Dermis microvascular lymphatic vessel endothelial cell (primary cell): ENCODE measurements at regions not wholly inside any gene's neighbourhood (a gene's known extent, or its start where the extent isn't known, plus 50 kb on each side); places are given as distances from the start of the nearest gene placed in this dataset.
A peak's percentile ranks its signal among the peaks of the same experiment; 100 is the strongest.

Source experiments
- DNase-seq, 2 donors: peaks; one replicate each; pipeline versions ENCODE4 v3.0.0 to v3.0.0-alpha.2; 2010; ENCODE audit warnings: low read depth in 2 of 2

DNA sequence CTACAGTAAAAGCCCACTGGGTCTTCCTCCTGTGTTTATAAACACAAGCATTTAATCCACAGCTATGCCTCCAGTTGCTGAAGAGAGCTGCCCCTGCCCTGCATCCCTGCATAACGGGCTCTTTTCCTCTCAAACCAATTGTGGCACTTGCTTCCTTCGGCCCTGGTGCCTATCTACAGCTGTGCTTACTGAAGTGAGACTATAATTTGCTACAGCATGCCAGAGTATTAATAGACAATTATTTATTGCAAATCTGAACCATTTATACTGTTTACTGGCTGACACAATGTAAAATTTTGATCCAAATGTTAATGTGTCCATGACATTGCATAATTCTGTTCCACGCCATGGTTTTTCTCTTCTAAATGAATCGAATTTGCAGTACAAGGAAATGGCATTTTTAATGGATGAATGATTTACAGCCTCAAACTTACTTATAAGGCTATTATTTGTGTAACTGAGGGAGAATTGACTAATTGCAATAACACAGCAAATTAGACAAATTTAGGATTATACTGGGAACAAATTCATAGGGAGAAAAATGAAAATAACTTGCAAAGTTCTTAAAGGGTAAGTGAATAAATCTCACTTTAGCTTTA lies 457.0 kb upstream of the HNRNPA3 start:
- no peak for DNase-seq

DNA sequence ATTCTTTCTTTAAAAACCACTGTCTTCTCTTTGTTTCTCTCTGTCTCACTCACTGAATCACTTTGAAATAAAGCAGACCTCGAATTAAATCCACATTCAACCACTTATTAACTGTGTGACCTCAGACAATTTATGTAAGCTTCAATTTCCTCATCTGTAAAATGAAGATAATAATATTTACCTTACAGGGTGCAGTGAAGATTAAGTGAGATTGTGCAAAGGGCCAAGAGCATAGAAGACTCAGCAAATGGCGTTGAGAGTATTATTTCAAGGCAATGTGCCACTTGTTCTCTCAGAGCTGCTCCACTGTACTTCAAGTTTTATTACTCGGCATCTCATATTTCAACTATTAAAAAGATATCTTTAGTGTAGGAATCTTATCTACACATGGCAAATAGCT lies 454.2 kb upstream of the HNRNPA3 start:
- DNase-seq, result no peak

DNA sequence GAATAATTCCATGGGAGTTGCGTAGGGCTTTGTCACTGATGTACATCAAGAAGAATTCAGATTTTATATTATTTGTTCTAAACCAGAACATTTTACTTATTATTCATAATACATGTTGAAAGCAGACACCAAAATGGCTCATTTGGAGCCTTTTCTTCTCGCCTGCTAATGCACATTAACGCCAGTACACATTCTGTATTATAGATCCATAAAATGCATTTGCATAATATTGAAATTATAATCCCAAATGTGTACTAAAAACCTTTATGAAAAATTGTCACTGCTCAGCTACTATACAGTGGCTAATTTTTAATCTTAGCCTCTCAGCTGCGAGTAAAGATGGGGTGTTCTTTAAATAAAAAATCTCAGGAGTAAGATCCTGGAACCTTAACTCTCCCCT lies 452.2 kb upstream of the HNRNPA3 start:
- no peak for DNase-seq

DNA sequence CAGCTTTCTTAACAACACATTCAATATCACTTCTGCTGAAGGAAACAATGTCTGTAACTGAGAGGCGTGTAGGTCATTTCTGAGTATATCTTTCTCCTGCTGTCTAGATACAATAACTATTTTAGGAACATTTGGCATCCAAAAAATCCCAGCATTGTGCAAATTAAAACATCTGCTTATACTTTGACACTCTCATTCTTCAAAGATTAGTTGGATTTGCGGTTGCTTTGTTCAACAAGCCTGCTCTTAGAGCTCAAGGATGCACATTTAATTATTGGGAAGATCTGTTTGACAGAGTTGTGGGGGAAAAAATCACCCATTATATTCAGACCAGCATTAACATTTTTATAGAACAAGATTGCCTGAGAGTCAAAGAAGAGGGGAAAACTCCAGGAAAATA lies 449.5 kb upstream of the HNRNPA3 start:
- DNase-seq, result no peak

DNA sequence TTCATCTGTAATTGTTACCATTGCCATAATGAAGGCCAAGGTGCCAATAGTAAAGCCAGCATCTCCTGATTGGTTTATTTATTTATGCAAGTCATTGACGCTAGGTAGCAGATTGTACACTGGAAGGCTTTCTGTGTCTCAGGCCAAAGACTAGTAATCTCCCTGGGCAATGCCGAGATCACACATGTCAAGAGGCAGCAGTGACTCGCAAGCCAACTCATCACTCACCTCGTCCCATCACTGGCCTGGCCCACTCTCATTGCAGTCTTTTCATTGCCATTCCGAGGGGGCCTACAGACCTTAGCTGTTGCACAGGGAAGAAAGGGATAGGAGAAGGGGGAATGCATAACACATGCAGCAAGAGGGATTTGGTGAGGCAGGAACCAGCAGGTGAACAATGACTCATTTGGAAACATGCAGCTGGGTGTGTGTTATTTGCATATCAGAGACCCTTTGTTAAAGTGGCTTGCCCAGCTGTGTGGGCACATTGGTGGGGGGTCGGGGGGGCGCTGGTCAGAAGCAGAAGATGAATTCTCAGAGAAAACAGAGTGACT lies 448.7 kb upstream of the HNRNPA3 start:
- DNase-seq, result no peak

DNA sequence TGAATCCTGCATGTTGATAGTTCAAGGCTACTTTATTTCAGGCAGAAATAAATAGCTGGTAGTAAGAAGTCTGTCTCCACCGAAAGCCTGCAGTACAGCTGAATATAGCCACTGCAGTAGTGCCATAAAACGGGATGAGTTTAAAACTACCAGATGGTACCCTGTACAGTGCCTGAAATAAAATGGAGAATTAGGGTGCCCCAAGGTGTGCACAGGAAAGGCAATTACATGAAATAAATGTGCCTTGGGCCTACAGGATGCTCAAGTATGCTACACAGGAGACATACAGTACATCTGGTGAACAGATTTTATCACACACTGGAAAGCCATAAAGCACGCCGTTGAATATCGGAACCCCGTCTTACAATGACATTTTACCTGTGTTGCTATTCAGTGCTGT lies 447.7 kb upstream of the HNRNPA3 start:
- DNase-seq, result no peak

DNA sequence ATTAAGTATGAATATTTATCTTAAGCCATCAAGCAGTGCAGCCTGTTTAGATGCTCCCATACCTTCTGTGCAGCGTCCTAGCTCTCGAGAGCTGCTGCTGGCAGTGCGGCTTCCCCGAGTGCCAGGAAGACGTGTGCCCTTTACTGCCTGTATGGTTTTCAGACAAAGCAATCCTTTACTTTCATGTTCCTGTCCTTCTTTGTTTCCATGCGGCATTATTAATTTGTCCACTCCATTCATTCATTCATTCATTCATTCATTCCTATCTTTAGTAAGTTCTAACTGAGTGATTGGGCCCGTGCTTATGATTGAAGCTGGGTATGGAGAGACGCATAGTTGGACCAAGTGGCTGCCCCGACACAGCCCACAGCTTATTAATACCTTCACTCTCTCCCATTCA lies 446.6 kb upstream of the HNRNPA3 start:
- DNase-seq, result no peak

DNA sequence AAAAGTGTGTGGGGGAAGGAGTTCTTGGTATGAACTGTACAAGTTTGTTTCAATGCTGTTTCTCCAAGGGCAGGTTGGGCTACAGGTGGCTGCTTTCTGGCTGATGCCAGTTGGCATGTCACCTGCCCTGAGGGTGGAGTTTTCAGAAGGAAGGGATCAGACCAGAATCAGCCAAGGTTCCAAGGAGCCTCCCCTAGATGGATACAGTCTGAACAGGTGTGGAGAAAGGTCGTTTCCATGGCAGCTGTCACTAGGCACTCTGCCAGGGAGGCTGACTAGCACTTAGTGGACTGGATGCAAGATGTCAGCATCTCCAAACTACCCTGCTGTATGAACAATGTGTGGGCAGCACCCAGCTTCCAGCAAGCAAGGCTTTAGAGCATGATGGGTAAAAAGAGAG lies 444.4 kb upstream of the HNRNPA3 start:
- no peak for DNase-seq

DNA sequence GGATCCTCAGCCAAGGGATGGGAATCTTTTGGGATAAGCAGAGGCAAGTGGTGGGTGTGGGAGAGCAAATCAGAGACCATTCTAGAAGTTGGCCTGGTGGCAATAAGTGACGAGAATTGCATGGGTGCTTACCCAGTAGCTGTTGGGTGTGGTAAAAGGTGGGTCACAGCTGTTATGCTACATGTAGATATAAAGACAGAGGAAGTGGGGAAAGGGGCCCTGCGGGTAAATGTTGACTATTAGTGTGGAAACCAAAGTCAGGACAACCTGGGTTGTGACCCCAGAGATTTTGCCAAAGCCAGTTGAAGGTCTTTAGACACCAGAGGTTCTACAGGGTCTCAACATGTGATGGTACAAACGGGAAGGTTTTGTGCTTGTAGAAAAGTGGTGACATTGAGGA lies 443.6 kb upstream of the HNRNPA3 start:
- no peak for DNase-seq

DNA sequence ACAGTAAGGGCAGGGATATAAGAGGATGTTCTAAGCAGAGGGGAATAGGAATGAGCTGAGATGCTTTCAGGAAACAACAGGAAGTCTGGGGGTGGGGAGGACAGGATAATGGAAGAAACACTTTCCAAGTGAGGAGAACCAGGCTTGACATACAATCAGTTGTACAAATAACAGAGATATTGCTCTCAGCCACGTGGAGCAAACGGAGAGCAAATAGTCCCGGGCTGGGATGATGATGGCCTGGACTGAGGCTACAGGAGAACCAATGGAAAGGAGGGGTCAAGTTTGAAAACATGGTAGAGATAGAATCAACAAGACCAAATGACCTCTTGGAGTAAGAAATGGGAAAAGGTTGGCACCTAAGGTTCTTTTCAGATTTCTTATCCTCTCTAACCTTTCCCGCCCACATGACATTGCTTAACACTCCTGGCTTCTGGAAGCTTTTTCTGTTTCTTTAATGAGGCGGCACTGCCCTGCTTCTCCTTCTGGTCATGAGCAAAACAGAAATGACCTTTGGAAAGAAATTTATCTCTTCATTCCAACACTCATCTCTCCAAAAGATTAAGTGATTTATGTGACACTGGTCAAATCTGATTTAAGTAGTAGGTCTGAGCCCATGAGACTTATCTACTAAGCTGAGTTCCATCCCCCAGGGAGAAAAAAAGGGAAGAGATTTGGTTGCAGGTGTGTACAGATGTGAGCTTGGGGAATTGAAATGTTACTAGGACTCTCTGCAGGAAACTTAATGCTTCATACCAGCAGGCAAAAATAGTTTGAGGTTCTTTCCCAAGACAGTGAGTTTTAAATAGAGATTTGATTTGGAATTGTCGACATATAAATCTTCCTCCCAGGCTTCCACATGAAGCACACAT lies 442.9 kb upstream of the HNRNPA3 start:
- DNase-seq, result no peak

DNA sequence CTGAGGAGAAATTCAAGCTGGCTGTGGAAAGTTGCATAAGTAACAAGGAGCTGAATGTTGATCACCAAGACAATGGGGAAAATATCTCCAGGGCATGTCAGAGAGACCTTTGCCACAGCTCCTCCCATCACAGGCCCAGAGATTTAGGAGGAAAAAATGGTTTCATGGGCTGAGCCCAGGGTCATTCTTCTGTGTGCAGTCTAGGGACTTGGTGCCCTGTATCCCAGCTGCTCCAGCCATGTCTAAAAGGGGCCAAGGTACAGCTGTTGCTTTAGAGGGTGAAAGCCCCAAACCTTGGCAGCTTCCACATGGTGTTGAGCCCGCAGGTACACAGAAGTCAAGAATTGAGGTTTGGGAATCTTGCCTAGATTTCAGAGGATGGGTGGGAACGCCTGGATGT lies 439.8 kb upstream of the HNRNPA3 start:
- DNase-seq, result no peak

DNA sequence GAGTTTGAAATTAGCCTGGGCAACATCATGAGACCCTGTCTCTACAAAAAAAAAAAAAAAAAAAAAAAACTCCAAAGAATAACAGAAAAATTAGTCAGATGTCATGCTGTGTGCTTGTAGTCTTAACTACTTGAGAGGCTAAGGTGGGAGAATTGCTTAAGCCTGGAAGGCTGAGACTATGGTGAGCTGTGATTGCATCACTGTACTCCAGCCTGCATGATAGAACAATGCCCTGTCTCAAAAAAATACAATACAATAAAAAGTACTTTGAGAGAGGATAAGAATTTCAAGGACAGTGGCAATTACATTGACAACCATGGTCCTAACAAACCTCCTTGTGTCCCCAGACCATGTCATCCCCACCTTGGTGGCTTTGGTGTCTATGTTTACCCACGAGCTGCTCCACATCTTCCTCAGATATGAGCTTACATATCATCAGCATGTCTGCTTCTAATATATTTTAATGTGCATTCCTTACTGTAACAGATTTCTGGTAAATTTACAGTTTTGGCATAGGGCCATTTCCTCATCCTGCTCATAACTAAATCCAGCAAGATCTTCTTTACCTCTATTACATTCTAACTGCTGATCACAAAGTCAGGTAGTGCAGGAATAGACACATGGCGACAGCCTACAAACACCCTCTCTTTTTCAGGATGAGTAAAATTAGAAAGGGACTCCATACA lies 437.7 kb upstream of the HNRNPA3 start:
- DNase-seq, result peak in 1 of 2 donors; percentile 11

DNA sequence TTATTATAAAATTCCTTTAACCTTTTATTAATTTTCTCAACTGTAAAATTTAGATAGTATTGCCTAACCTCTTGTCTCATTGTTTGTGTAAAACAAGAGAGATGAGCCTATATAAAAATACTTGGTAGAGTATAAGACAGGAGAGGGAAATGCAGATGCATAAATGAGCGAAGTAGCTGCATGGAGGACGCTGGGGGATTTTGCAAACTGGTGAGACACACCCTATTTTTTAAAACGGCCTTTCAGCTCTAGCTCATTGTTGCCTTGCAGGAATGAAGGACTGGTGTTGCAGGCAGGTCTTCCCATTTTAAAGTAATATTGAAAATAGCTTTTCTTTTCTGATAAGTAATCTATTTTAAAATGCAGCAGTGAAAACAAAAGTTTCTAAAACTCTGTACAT lies 435.3 kb upstream of the HNRNPA3 start:
- no peak for DNase-seq

DNA sequence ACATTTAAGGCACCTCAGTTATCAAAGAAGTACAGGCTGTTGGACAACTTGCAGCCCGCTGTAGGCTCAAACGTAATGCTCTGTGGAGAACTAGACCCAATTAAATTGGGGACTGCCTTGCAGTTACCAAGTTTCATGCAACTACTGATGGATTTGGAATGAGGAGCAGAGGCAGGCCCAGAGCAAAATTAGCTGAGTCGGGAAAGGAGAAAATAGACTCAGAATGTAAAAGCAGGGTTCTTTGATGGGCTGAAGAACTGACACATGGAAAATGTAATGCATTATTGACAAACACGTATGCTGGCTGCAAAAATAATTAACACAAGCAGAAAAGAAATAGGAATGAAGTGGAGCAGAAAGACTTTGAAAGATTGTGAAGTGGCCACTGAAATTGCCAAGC lies 432.7 kb upstream of the HNRNPA3 start:
- DNase-seq, result no peak

DNA sequence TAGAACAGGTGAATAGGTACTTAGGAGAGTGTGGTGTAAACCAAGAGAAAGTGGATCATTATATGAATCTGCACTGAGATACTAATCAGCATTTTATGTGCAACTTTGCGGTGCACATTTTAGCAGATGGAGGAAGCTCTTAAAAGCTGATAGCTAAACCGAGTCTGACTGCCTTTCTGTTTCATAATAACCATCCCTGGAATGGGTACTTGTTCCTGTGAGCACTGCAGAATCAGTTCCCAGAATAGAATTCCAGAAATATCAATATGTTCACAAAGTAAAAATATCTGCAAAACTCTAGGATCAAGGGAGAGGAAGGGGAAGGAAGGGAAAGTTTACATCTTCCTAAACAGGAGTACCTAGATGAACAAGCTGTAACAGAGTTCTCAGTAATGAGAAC lies 432.2 kb upstream of the HNRNPA3 start:
- DNase-seq, result no peak

DNA sequence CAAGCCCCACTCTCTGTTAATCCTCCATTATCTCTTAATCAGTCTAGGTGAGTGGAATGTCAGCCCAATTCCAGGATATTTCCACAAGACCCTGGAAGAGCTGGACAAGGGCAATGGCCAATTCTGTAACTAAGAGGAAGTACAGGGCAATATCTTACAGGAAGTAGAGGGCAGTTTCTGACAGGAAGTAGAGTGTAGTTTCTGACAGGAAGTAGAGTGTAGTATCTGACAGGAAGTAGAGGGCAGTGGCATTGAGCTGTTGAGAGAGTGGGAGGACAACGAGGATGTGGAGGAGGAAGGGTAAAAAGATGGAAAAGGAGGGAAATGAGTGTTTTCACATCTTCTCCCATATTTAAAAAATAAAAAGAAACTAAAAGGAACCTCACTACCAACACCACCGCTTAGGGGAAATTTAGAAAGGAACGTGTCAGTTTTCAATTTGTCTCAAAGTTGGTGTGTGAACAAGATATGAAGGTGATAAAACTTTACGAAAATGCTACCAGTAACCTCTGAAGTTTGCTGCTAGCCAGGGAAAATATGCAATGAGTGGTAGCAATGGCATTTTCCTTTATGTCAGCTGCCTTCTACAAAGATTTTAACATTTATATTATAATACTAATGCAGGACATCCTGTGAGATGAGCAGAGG lies 430.9 kb upstream of the HNRNPA3 start:
- DNase-seq, result no peak

DNA sequence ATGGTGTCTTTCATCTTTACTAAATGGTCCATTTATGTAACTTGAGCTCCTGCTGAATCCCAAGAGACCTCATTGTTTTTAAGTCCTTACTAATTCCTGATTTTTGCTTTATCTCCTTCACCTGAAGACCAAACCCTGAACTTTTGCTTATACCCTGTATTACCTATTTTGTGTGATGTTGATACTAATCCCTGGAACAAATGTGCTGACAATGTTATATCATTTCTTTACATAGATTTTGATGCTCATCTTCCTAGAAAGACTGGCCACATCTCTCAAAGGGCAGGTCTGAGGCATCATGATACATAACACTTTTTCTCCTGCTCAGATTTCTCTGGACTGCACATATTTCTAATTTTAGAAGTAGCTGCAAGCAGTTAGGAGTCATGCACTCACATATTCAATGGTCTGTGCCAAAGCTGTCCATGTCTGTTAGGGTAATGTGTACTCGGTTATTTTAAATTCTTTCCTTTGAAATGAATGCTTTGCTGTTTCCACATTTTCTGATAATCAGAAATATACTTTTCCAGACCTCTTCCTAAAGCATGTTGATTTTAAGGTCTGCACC lies 427.9 kb upstream of the HNRNPA3 start:
- no peak for DNase-seq

DNA sequence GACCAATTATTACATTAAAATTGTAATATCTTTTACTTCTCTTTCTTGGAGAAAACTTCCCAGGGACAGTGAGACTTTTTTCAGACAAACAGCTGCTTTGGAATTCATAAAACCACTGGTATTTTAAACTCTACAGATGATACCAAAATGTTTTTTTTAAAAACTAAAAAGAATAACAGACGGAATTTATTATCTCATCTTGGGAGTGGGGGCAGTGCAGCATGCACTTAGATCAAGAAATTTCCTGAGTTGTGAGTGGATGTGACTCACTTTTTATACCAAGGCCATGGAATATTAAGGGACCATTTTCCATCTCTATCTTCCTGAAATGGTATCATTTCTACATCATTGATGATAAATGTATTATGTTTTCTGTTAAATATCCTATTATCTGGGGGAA lies 422.8 kb upstream of the HNRNPA3 start:
- DNase-seq, result no peak

DNA sequence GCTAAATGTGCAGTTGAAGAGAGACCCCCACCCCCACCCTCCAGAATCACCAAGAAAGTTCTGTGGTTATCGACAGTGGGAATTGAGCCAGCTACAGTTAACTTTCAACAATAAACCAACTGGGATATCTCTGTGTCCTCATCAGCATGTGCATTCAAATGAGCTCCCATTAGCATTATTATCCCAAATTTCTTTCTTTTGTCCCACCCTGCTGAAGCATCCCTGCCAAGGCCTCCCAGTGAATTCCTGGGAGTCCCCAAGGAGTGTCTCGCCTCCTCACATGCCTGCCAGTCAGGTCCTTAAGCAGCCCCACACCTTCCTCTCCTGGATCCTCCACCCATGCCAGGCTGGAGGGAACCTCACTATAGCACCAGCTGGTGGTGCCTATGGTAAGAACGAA lies 422.1 kb upstream of the HNRNPA3 start:
- DNase-seq, result no peak

DNA sequence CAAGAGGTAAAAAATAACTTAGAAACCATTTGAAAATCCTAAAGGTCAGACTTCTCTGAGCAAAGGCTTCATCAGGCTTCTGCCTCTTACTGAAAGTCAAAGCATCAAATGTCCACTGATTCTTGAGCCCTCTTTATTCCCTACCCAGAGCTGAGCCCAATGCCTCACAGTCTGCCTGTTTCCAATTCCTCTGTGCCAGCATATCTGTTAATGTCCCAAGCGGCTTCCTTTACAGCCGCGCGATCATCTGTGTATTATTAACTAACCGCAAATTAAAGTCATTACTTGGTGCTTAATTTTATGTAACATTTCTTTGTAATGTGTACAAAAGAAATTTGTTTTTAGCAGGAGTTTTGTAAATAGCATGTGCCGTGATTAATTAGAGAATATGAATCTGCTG lies 418.8 kb upstream of the HNRNPA3 start:
- DNase-seq, result no peak

DNA sequence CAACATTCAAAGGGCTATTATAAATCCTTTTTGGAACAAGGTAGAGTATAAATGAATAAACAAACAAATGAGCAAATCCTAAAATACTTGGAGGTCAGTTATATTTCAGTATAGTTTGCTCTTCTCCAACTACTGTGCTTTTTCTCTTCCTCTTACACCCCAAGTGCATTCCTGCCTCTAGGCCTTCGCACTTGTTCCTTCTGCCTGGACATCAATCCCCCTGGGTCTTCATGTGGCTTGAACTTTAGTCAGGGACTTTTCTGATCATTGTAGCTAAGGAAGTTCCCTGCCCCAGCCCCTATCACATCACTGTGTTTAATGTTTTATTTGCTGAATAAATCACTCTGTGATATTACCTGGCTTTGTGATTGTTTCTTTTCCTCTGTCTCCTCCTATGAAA lies 418.2 kb upstream of the HNRNPA3 start:
- DNase-seq, result no peak

DNA sequence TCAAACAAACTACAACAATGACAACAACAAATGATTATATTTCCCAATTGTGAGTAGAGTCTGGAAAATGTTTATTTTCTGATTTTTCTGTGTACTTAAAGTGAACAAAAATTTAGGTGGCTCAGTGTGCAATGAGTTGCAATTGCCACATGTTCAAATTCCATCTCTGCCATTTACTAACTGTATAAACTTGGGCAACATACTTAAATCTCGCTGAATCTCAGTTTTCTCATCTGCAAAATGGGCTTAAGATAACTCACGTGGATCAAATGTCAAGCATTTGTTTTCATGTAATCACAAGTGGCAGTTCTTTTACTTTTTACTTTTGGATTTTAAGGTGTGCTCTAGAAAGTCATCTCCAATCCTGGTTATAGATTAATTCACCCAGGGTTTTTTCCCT lies 416.8 kb upstream of the HNRNPA3 start:
- no peak for DNase-seq
